Activated naive CD8-positive, alpha-beta T cell treated with anti-CD3 and anti-CD28 coated beads for 36 hours (primary cell): ENCODE measurements at regions not wholly inside any gene's neighbourhood (a gene's known extent, or its start where the extent isn't known, plus 50 kb on each side); places are given as distances from the start of the nearest gene placed in this dataset.

Experiments
- DNase-seq: peaks from one replicate; pipeline ENCODE4 v3.0.0; 2021
- H3K27ac Mint-ChIP-seq: one replicate; pipeline ENCODE4 v1.8.0; 2022; ENCODE audit warnings: mild to moderate bottlenecking, moderate library complexity, mixed read lengths
- H3K27me3 Mint-ChIP-seq: one replicate; pipeline ENCODE4 v1.8.0; 2022; ENCODE audit warnings: mild to moderate bottlenecking, mixed read lengths
- H3K36me3 Mint-ChIP-seq: one replicate; pipeline ENCODE4 v1.8.0; 2021; ENCODE audit warnings: mild to moderate bottlenecking, mixed read lengths
- H3K4me1 Mint-ChIP-seq: one replicate; pipeline ENCODE4 v1.8.0; 2021; ENCODE audit warnings: mixed read lengths
- H3K4me3 Mint-ChIP-seq: one replicate; pipeline ENCODE4 v1.8.0; 2022; ENCODE audit warnings: mild to moderate bottlenecking, moderate library complexity, mixed read lengths
- H3K9me3 Mint-ChIP-seq: one replicate; pipeline ENCODE4 v1.8.0; 2022; ENCODE audit warnings: mixed read lengths

DNA sequence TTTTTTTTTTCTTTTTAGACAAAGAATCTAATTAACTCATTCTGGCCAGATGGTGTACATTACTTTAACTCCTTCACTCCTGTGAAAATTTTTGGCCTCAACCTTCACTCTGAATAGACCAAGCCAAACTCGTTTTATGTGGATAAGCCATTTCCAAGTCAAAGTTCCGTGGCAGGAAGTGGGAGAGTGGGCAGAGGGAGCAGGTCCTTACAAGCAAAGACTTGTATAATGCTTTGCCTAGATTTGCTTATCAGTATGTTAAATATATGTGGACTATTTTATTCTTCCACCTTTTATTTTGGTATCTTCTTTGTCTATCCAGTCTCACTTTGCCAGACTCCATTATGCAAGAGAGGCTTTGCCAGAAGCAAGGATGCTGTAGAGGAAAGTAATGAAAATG, 178.1 kb upstream of the TNP1 start:
- H3K9me3 Mint-ChIP-seq = peaks cover 2% of the 10 kb centered on the region

DNA sequence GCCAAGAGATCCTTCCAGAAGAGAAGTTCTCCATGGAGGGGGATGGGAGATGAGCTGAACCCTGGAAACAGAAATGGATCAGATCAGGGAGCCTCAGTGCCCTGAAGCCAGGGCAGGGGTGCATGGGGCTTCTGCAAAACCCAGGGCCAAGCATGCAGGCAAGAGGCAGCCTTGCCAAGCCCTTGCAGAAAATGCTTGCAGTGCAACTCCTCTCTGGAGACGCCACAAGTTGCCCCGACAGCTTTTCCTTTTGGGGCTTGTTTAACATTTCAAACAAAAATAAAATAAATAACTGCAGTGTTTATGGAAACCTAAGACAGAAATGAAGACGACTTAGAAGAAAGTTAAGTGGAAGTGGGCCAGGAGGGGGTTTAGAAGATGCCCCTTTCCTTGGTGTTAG, 177.5 kb upstream of the TNP1 start:
- no peak overlapping the region for H3K4me3 Mint-ChIP-seq
- DNase-seq = no peak
- H3K27ac Mint-ChIP-seq = no peak overlapping the region
- H3K9me3 Mint-ChIP-seq = peaks cover 2% of the 10 kb centered on the region
- no peaks in the 10 kb centered on the region for H3K36me3 Mint-ChIP-seq
- no peaks in the 10 kb centered on the region for H3K4me1 Mint-ChIP-seq
- H3K27me3 Mint-ChIP-seq = peaks cover 6% of the 10 kb centered on the region

More for the DNA sequence above, 178.1 kb upstream of the TNP1 start:
- H3K4me1 Mint-ChIP-seq = no peaks in the 10 kb centered on the region
- no peak for DNase-seq
- H3K4me3 Mint-ChIP-seq = no peak overlapping the region
- H3K27me3 Mint-ChIP-seq = peaks cover 6% of the 10 kb centered on the region
- H3K27ac Mint-ChIP-seq = no peak overlapping the region
- H3K36me3 Mint-ChIP-seq = no peaks in the 10 kb centered on the region

DNA sequence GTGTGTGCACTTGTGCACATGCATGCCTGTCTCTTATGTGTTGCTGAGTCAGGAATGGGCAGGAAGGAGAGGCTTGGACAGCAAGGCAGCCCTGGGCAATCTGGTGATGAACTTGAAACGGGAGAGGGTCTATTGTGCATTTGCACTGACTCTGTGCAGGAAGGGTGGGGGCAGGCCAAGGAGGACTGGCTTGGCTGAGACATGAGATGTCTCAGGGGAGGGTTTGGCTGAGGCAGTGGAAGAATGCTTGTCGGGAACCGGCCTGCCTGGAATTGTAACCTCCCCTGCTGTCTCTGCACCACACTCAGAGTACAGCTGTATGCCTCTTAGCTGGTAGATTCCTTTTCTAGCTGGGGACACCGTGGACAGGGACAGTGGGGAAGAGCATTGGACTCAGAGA, 176.1 kb upstream of the TNP1 start:
- Mint-ChIP-seq H3K36me3 (no peaks in the 10 kb centered on the region), H3K4me1 (no peaks in the 10 kb centered on the region), H3K27me3 (no peaks in the 10 kb centered on the region), H3K27ac (no peak overlapping the region), H3K4me3 (no peak overlapping the region), H3K9me3 (no peaks in the 10 kb centered on the region)
- no peak for DNase-seq

DNA sequence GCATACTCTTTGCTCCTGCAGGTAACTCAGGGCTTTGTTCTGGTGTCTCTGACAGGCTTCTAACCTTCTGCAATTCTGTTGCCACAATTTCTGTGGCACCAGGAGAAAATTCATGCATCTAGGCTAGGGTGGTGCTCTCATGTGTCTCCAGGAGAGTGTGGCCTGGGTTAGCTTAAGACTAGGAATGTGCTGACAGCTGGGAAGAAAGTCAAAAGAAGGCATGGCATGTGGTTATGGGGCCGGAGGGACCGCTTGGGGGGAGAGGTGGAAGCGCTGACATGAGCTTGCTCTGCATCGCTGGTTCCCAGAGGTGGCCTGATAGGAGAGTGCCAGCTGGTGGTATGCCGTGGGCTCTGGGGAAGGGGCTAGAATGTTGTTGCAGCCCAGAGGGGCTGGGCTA, 173.3 kb upstream of the TNP1 start:
- no peaks in the 10 kb centered on the region for H3K4me1 Mint-ChIP-seq
- DNase-seq = no peak
- H3K9me3 Mint-ChIP-seq = no peaks in the 10 kb centered on the region
- H3K27me3 Mint-ChIP-seq = no peaks in the 10 kb centered on the region
- H3K36me3 Mint-ChIP-seq = no peaks in the 10 kb centered on the region
- H3K4me3 Mint-ChIP-seq = no peak overlapping the region
- no peak overlapping the region for H3K27ac Mint-ChIP-seq

DNA sequence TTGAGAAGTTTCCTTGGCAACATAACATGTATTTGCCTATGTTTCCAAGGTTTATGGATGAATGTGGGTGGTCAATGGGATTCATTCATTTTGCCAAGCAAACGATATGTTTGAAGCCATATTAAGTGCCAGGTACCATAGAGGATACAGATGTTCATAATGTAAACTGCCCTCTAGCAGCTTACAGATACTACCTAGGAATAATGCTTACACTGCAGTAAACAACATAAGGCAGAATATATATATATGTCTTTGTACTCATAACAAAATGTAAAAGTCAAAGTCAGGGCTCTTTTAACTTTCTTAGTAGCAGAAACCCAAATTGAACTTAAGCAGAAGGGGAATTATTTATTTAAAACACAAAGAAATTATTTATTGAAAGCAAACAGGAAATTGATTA, 171.6 kb upstream of the TNP1 start:
- Mint-ChIP-seq H3K27me3 (peaks cover 3% of the 10 kb centered on the region), H3K9me3 (no peaks in the 10 kb centered on the region), H3K36me3 (no peaks in the 10 kb centered on the region), H3K27ac (no peak overlapping the region), H3K4me1 (no peaks in the 10 kb centered on the region), H3K4me3 (no peak overlapping the region)
- no peak for DNase-seq

DNA sequence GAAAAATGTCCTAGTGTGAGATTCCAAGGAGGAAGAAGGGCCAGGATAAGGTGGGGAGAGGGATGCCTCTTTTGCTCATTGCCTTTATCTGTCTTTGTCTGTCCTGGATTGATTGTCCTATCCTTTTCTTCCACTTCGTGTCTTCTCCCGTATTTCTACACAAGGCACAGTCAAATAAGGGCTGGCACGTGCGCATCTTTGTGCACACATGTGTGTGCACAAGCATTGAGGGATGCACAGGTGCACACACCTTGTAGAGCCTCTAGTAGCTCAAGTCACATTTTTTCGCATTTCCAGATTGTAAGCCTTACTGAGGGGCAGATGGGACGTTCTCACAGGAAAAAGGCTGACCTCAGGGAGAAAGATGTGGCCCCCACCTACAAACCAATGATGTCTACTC, 170.2 kb upstream of the TNP1 start:
- Mint-ChIP-seq H3K4me1 (no peaks in the 10 kb centered on the region), H3K27ac (no peak overlapping the region), H3K9me3 (no peaks in the 10 kb centered on the region), H3K4me3 (no peak overlapping the region), H3K36me3 (no peaks in the 10 kb centered on the region), H3K27me3 (peaks cover 3% of the 10 kb centered on the region)
- DNase-seq = no peak

DNA sequence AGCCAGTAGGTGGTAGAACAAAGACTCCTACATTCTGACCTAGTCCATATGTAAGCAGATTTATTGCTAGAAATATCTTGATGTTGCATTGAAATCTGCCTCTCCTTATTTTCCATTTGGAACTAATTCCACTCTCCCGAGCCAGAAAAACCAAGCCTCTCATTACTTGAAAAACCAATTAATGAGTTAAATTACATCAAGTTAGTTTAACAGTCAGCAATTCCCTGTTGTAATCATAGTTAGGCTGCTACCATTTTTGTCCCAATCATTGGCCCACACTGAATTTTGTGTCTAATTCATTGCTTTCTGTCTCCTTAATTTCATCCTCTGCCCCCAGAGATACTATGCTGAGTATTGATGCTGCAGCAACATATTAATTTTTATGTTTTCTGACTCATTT, 168.3 kb upstream of the TNP1 start:
- DNase-seq = no peak
- Mint-ChIP-seq H3K4me1 (no peaks in the 10 kb centered on the region), H3K27ac (no peak overlapping the region), H3K36me3 (no peaks in the 10 kb centered on the region), H3K4me3 (no peak overlapping the region), H3K27me3 (peaks cover 3% of the 10 kb centered on the region), H3K9me3 (peaks cover 2% of the 10 kb centered on the region)

DNA sequence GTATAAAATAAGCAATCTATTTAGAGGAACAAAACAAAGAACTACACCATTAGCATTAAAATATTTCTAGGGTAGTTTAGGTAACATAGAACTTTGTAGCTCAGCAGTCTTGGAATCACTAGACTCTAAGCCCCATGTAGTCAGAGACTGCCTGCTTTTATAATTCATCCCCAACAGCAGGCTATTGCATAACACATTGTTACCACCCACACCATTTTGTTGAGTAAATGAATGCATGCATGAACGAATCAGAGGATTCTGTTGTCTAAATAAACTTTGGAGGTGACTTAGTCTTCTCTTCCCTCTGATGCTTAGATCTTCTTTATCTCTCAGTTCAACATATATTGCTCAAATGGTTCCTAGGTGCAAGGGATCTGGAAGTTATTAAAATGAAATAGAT, 167.6 kb upstream of the TNP1 start:
- H3K27me3 Mint-ChIP-seq = peaks cover 3% of the 10 kb centered on the region
- no peak for DNase-seq
- no peak overlapping the region for H3K4me3 Mint-ChIP-seq
- H3K4me1 Mint-ChIP-seq = no peaks in the 10 kb centered on the region
- no peaks in the 10 kb centered on the region for H3K36me3 Mint-ChIP-seq
- no peak overlapping the region for H3K27ac Mint-ChIP-seq
- H3K9me3 Mint-ChIP-seq = peaks cover 2% of the 10 kb centered on the region

DNA sequence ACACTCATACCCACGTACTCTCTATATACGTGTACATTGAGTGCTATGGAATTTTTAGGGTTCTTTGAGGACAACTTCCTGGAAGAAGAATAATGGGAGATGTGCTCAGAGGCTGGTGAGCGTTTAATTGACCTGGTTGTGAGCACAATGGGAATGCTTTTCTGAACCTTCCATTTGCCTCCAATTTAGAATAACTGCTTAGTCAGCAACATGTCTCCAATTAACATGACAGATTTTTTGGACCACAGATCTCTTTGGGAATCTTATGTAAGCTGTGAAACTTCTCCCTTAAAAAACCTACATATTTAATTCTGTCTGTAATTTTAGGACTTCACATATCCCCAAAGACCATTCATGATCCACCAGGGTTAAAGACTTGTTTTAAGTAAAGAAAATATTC, 166.7 kb upstream of the TNP1 start:
- no peak overlapping the region for H3K4me3 Mint-ChIP-seq
- peaks cover 3% of the 10 kb centered on the region for H3K27me3 Mint-ChIP-seq
- H3K9me3 Mint-ChIP-seq = peaks cover 2% of the 10 kb centered on the region
- H3K27ac Mint-ChIP-seq = no peak overlapping the region
- DNase-seq = no peak
- no peaks in the 10 kb centered on the region for H3K4me1 Mint-ChIP-seq
- H3K36me3 Mint-ChIP-seq = no peaks in the 10 kb centered on the region

DNA sequence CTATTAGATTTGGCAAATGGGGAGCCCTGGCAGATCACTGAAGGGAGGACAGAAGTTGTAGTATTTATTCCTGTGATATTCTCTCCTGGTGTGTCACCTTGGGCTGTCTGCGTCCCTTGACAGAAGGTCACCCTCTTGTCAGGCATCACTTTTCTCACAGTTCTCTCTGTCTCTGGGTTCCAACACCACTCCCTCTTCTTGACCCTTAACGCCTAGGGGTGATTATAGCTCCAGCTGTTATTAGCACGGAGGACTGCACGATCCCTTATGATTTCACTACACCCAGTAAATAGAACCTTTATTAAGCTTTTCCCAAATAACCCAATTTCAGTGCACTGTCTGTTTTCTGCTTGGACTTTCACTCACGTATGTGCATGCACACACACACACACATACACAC, 166.3 kb upstream of the TNP1 start:
- no peak for DNase-seq
- Mint-ChIP-seq H3K4me1 (no peaks in the 10 kb centered on the region), H3K36me3 (no peaks in the 10 kb centered on the region), H3K4me3 (no peak overlapping the region), H3K9me3 (peaks cover 2% of the 10 kb centered on the region), H3K27me3 (peaks cover 3% of the 10 kb centered on the region), H3K27ac (no peak overlapping the region)

DNA sequence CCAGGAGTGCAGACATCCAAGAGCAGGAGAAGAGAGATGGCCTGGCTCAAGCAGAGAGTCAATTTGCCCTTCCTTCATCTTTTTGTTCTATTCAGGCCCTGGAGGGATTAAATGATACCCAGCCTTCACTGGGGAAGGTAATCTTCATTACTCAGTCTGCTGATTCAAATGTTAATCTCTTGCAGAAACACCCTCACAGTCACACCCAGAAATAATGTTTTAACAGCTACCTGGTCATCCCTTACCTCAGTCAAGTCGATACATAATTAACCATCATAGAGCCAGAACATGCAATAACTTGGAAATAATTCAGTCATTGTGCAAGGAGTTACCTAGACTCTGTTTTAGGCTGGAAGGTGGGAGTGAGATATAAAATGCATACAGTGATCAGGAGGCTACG, 163.7 kb upstream of the TNP1 start:
- Mint-ChIP-seq H3K4me3 (no peak overlapping the region), H3K36me3 (no peaks in the 10 kb centered on the region), H3K27me3 (peaks cover 5% of the 10 kb centered on the region), H3K27ac (no peak overlapping the region), H3K9me3 (peaks cover 2% of the 10 kb centered on the region), H3K4me1 (no peaks in the 10 kb centered on the region)
- DNase-seq = no peak

DNA sequence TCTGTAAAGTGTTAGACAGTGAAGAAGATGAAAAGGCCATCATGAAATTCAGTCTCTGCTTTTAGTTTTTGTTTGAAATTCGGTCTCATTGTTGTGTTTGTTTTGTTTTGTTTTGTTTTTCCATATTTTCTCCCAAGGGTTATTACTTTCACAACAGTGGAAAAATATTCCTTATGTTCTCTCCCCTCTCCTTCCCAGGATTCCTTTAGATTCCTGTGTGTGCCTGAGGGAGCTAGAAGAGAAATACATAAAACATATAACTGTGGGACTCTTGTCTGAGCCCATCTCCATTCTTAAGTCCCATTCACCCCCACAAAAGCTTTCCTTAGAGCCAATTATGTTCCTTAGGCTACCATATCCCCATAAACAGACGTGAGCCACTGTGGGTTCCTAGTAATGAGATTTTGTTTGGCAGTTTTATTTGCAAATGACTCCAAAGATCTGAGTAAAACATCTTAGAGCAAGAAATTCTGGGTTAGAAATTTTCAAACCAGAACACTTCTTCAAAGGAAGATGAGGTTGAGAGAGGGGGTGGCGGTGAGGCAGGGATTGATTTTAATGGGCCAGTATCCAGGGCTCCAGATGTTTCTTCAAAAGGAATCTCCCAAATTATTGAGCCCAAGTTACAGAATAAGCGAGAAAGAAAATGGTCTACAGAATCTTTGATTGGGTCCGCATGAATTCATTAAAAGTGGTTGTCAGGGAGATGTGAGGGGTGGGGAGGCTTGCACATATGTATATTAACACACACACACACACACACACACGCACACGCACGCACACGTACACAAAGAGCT, 157.8 kb upstream of the TNP1 start:
- Mint-ChIP-seq H3K36me3 (no peaks in the 10 kb centered on the region), H3K9me3 (no peaks in the 10 kb centered on the region), H3K4me1 (peaks cover 2% of the 10 kb centered on the region), H3K27ac (no peak overlapping the region), H3K4me3 (no peak overlapping the region), H3K27me3 (peaks cover 39% of the 10 kb centered on the region)
- no peak for DNase-seq

DNA sequence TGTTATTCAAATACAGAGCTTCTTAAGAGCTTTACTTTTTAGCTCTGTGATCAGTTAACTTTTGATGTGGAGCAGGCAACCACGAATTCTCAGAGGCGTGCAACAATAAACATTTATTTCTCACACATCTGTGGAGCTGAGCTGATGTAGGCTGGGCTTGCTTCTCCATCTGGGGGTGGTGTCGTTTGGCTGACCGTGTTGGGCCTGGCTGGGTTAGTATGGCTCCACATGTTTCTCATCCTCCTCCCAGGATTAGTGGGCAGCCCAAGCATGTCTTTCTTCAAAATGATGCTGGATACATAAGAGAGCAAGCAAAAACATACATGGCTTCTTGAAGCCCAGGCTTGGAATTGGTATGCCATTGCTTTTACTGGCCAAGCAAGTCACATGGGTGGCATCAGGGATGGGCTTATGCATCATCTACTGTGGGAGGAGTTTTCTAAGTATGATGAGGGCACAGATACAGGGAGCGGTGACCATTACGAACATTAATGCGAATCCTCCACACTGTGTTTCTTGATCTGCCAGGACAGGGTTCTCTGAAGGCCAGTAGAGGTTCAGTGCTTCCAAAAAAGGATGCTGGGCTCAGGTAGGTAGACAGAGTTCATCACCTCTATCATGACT, 157.0 kb upstream of the TNP1 start:
- H3K9me3 Mint-ChIP-seq = no peaks in the 10 kb centered on the region
- peaks cover 40% of the 10 kb centered on the region for H3K27me3 Mint-ChIP-seq
- H3K4me3 Mint-ChIP-seq = no peak overlapping the region
- H3K4me1 Mint-ChIP-seq = peaks cover 2% of the 10 kb centered on the region
- no peaks in the 10 kb centered on the region for H3K36me3 Mint-ChIP-seq
- no peak overlapping the region for H3K27ac Mint-ChIP-seq
- no peak for DNase-seq

DNA sequence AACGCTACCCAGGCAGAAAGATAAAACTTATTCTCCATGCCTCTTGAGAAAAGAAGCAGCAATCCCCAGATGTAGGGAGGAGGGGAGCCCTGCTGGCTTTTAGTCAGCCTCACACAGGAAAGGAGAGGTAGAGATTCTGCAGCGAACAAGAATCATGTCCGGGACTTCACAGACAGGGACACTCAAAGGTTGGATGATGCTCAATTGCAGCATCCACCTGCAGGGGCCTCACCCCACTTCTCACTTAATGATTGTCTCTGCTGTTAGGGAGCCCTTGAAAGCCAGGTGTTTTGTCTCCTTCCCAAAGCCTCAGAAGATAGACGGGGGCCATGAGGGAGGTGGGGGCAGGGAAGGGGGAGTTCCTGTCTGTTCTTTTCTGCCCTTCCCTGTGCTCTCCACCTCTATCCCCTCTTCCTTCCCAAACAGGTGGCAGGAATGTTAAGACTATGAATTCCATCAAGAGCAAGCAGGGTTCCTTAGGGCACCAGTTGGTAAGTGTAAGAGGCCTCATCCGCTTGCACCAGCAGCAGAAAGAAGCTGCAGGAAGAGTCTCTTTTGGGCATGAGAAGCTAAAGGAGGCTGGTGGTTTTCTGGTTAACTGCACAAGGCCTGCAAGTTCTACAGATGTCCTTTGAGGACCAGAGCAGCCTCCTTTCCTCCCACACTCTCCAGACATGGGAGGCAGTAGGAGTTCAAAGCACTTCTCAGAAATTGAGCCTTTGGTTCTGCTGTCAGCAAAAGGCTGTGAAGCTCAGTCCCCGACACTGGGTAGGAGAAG, 154.7 kb upstream of the TNP1 start:
- Mint-ChIP-seq H3K27me3 (peaks cover 40% of the 10 kb centered on the region), H3K36me3 (no peaks in the 10 kb centered on the region), H3K27ac (no peak overlapping the region), H3K4me3 (no peak overlapping the region), H3K9me3 (no peaks in the 10 kb centered on the region), H3K4me1 (peaks cover 2% of the 10 kb centered on the region)
- no peak for DNase-seq

DNA sequence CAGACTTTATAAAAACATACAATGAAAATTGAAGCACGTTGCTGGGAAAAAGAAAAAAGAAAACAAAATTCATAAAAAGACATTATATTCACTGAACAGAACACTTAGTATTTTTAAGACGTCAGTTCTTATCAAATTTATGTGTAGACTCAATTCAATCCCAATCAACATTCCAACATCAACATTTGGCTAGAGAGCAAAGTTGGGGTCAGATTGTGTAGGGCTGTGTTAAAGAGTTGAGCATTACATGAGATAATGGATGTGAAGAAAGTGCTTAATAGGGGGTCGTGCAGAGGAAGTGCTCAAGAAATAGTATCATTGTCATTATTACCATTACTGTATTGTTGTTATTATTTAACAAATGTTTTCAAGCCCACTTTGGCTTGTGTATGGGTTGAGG, 154.1 kb upstream of the TNP1 start:
- no peaks in the 10 kb centered on the region for H3K36me3 Mint-ChIP-seq
- peaks cover 2% of the 10 kb centered on the region for H3K4me1 Mint-ChIP-seq
- H3K27ac Mint-ChIP-seq = no peak overlapping the region
- no peak overlapping the region for H3K4me3 Mint-ChIP-seq
- no peaks in the 10 kb centered on the region for H3K9me3 Mint-ChIP-seq
- peaks cover 40% of the 10 kb centered on the region for H3K27me3 Mint-ChIP-seq
- no peak for DNase-seq
